Islet precursor cell (in vitro differentiated cells): ENCODE measurements at regions not wholly inside any gene's neighbourhood (a gene's known extent, or its start where the extent isn't known, plus 50 kb on each side); places are given as distances from the start of the nearest gene placed in this dataset.

Experiments
- DNase-seq: peaks from one replicate; pipeline ENCODE4 v3.0.0-alpha.2; 2018

- DNase-seq, result no peak
Measured at GRCh38 chr13:106744516-106744915, 176.6 kb upstream of the ARGLU1 start.

- DNase-seq, result no peak
Measured at GRCh38 chr13:106738186-106738678, 170.3 kb upstream of the ARGLU1 start.

GRCh38 chr13:106736941-106737340 lies 169.0 kb upstream of the ARGLU1 start:
- DNase-seq, result no peak

GRCh38 chr13:106734198-106734597 lies 166.3 kb upstream of the ARGLU1 start:
- no peak for DNase-seq

GRCh38 chr13:106723036-106723435 lies 155.1 kb upstream of the ARGLU1 start:
- DNase-seq, result no peak

- DNase-seq, result no peak
Measured at GRCh38 chr13:106722620-106723019, 154.7 kb upstream of the ARGLU1 start.

- no peak for DNase-seq
Measured at GRCh38 chr13:106721599-106721998, 153.7 kb upstream of the ARGLU1 start.

- DNase-seq, result peak; percentile 63
Measured at GRCh38 chr13:106714271-106714982, 146.5 kb upstream of the ARGLU1 start.

GRCh38 chr13:106712381-106712780 lies 144.4 kb upstream of the ARGLU1 start:
- DNase-seq, result no peak

GRCh38 chr13:106710266-106710665 lies 142.3 kb upstream of the ARGLU1 start:
- DNase-seq, result no peak

GRCh38 chr13:106709522-106709921 lies 141.6 kb upstream of the ARGLU1 start:
- DNase-seq, result no peak

- no peak for DNase-seq
Measured at GRCh38 chr13:106702505-106702904, 134.6 kb upstream of the ARGLU1 start.

GRCh38 chr13:106701771-106702341 lies 133.9 kb upstream of the ARGLU1 start:
- no peak for DNase-seq

- DNase-seq, result no peak
Measured at GRCh38 chr13:106700439-106700838, 132.5 kb upstream of the ARGLU1 start.

- DNase-seq, result no peak
Measured at GRCh38 chr13:106700007-106700406, 132.1 kb upstream of the ARGLU1 start.

GRCh38 chr13:106699311-106699710 lies 131.4 kb upstream of the ARGLU1 start:
- no peak for DNase-seq

GRCh38 chr13:106696719-106697118 lies 128.8 kb upstream of the ARGLU1 start:
- no peak for DNase-seq

- no peak for DNase-seq
Measured at GRCh38 chr13:106696140-106696539, 128.2 kb upstream of the ARGLU1 start.

GRCh38 chr13:106695139-106695538 lies 127.2 kb upstream of the ARGLU1 start:
- DNase-seq, result no peak

- no peak for DNase-seq
Measured at GRCh38 chr13:106691861-106692260, 123.9 kb upstream of the ARGLU1 start.

- no peak for DNase-seq
Measured at GRCh38 chr13:106691341-106691740, 123.4 kb upstream of the ARGLU1 start.

- no peak for DNase-seq
Measured at GRCh38 chr13:106690779-106691178, 122.8 kb upstream of the ARGLU1 start.

- no peak for DNase-seq
Measured at GRCh38 chr13:106689906-106690305, 122.0 kb upstream of the ARGLU1 start.

GRCh38 chr13:106688940-106689339 lies 121.0 kb upstream of the ARGLU1 start:
- no peak for DNase-seq

- DNase-seq, result no peak
Measured at GRCh38 chr13:106686163-106686562, 118.2 kb upstream of the ARGLU1 start.
